Endothelial cell (in vitro differentiated cells): ENCODE measurements at regions not wholly inside any gene's neighbourhood (a gene's known extent, or its start where the extent isn't known, plus 50 kb on each side); places are given as distances from the start of the nearest gene placed in this dataset.

Source experiments
- DNase-seq: peaks from one replicate; pipeline ENCODE4 v3.0.0; 2021; ENCODE audit warnings: low spot score
- H3K27ac Mint-ChIP-seq: one replicate; pipeline ENCODE4 v1.8.0; 2021; ENCODE audit warnings: mixed read lengths, inconsistent platforms; ENCODE audit not compliant: unreplicated experiment
- H3K27me3 Mint-ChIP-seq: one replicate; pipeline ENCODE4 v1.8.0; 2021; ENCODE audit warnings: mild to moderate bottlenecking, moderate library complexity, mixed read lengths, inconsistent platforms; ENCODE audit not compliant: unreplicated experiment
- H3K36me3 Mint-ChIP-seq: one replicate; pipeline ENCODE4 v1.8.0; 2021; ENCODE audit warnings: mild to moderate bottlenecking, low read depth, mixed read lengths, inconsistent platforms; ENCODE audit not compliant: unreplicated experiment
- H3K4me1 Mint-ChIP-seq: one replicate; pipeline ENCODE4 v1.8.0; 2021; ENCODE audit warnings: mild to moderate bottlenecking, mixed read lengths, inconsistent platforms; ENCODE audit not compliant: unreplicated experiment
- H3K4me3 Mint-ChIP-seq: one replicate; pipeline ENCODE4 v1.8.0; 2021; ENCODE audit warnings: mild to moderate bottlenecking, mixed read lengths, inconsistent platforms; ENCODE audit not compliant: unreplicated experiment
- H3K9me3 Mint-ChIP-seq: one replicate; pipeline ENCODE4 v1.8.0; 2021; ENCODE audit warnings: mixed read lengths, inconsistent platforms; ENCODE audit not compliant: unreplicated experiment
- CTCF ChIP-seq: fragments of 200-600 bp; sonication (generic); IDR thresholded peaks from one replicate; pipeline ENCODE4 v1.5.0; 2021; ENCODE audit warnings: antibody characterized with exemption; ENCODE audit not compliant: unreplicated experiment

DNA sequence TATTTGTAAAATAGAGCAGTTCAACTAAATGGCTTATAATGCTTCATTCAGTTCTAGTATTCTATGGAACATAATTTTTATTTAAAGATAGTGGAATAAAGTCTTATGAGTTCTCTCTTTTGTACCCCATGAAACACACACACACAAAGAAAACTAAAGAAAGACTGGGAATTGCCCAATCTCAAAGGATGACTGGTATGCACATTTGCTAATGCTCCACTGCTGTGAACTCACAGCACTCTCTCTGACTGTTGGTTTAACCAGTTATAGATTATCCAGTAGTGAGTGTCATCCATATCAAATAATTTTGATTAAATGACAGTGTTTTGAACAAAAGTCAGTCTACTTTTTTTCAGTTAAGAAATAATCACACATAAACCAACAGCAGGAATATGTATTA, 1082.4 kb upstream of the B3GALT2 start:
- no peak overlapping the region for H3K27ac Mint-ChIP-seq
- H3K9me3 Mint-ChIP-seq, result no peaks in the 10 kb centered on the region
- no peak for DNase-seq
- TF ChIP-seq CTCF, result no peak
- H3K4me1 Mint-ChIP-seq, result no peaks in the 10 kb centered on the region
- H3K27me3 Mint-ChIP-seq, result peaks cover 1% of the 10 kb centered on the region
- no peaks in the 10 kb centered on the region for H3K36me3 Mint-ChIP-seq
- no peak overlapping the region for H3K4me3 Mint-ChIP-seq

GRCh38 chr1:194267021-194267420, 1080.6 kb upstream of the B3GALT2 start:
- TF ChIP-seq CTCF, result no peak
- Mint-ChIP-seq H3K36me3 (no peaks in the 10 kb centered on the region), H3K9me3 (no peaks in the 10 kb centered on the region), H3K4me1 (no peaks in the 10 kb centered on the region), H3K27ac (no peak overlapping the region), H3K4me3 (no peak overlapping the region), H3K27me3 (peaks cover 1% of the 10 kb centered on the region)
- DNase-seq, result no peak

DNA sequence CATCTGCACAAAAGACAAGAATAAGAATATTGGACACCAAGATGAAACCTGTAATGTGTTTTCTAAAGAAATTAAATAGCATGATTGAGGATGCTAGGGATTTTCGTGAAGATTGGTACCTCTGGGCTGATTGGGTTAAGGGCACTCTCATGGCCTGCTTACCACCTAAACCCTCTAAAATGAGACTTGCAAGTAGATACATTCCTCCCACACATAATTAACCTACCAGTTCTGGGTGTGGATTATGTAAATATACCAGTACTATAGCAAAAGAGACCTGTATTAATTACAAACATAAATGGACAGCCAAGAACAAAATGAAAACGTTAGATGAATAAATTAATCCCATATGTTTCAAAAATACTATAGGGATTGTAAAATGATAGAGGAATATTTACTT, 1069.6 kb upstream of the B3GALT2 start:
- no peaks in the 10 kb centered on the region for H3K27me3 Mint-ChIP-seq
- DNase-seq, result no peak
- H3K36me3 Mint-ChIP-seq, result no peaks in the 10 kb centered on the region
- no peaks in the 10 kb centered on the region for H3K9me3 Mint-ChIP-seq
- H3K4me1 Mint-ChIP-seq, result no peaks in the 10 kb centered on the region
- H3K27ac Mint-ChIP-seq, result no peak overlapping the region
- no peak overlapping the region for H3K4me3 Mint-ChIP-seq
- no peak for TF ChIP-seq CTCF

DNA sequence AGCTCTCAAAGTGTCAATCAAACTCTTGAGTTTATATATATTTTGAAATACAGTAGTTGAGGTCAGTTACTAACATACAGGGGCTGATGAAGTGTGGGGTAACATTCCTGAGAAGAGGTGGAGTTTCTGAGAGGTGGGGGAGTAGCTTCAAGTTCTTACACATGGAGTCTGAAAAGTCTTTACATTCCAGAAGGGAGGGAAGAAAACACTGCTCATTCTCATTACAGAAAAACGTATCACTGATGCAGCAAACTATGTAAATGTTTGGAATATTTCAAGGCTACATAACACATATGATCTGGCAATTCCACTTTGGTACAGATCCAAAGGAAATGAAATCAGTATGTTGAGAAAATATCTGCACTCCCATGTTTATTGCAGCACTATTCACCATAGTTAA, 1065.8 kb upstream of the B3GALT2 start:
- Mint-ChIP-seq H3K9me3 (no peaks in the 10 kb centered on the region), H3K27me3 (no peaks in the 10 kb centered on the region), H3K36me3 (no peaks in the 10 kb centered on the region), H3K4me3 (no peak overlapping the region), H3K4me1 (no peaks in the 10 kb centered on the region), H3K27ac (no peak overlapping the region)
- DNase-seq, result no peak
- TF ChIP-seq CTCF, result no peak

GRCh38 chr1:194241215-194241614, 1054.8 kb upstream of the B3GALT2 start:
- Mint-ChIP-seq H3K9me3 (no peaks in the 10 kb centered on the region), H3K27ac (no peak overlapping the region), H3K36me3 (no peaks in the 10 kb centered on the region), H3K4me3 (no peak overlapping the region), H3K4me1 (no peaks in the 10 kb centered on the region), H3K27me3 (no peaks in the 10 kb centered on the region)
- TF ChIP-seq CTCF, result no peak
- no peak for DNase-seq
